ENCODE measurements at regions not wholly inside any gene's neighbourhood (a gene's known extent, or its start where the extent isn't known, plus 50 kb on each side); places are given as distances from the start of the nearest gene placed in this dataset.

DNA sequence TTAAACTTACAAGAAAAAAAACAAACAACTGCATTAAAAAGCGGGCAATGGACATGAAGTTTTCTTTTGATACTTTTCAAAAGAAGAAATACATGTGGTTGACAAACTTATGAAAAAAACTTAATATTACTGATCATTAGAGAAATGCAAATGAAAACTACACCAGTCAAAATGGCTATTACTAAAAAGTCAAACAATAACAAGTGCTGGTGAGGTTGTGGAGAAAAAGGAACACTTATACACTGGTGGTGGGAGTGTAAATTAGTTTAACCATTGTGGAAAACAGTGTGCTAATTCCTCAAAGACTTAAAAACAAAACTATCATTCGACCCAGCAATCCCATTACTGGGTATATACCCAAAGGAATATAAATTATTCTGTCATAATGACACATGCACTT, 311.6 kb downstream of the ISL1 start:
- in situ Hi-C loops (cut with MboI; ENCODE audit: low sequenced_read_pairs) = no loop called here
- H3K9me3 ChIP-seq (ENCODE audit: control insufficient read depth, insufficient read depth, low read length) = no peaks in the 10 kb centered on the region; the same call in none of the 2 replicates
- DNase-seq (no peak), ATAC-seq (ENCODE audit: low read depth) (no peak)
- no peak for TF ChIP-seq MAZ (IDR thresholded peaks at IDR 0.05; ENCODE audit: borderline replicate concordance, low read depth, low read length)
- TF ChIP-seq FOS (IDR thresholded peaks at IDR 0.05; ENCODE audit: low read depth, low read length) = no peak
- no peak for TF ChIP-seq CHD1 (IDR thresholded peaks at IDR 0.05; ENCODE audit: low read depth, low read length)
- no peak for TF ChIP-seq RCOR1 (IDR thresholded peaks at IDR 0.05; ENCODE audit: insufficient replicate concordance, low read length)
- TF ChIP-seq MXI1 (IDR thresholded peaks at IDR 0.05; ENCODE audit: borderline replicate concordance, low read depth, low read length) = no peak
- no peak for TF ChIP-seq MAFK (IDR thresholded peaks at IDR 0.05; ENCODE audit: low read depth, low read length)
- TF ChIP-seq CEBPB (IDR thresholded peaks at IDR 0.05; ENCODE audit: low read depth, low read length) = no peak
- TF ChIP-seq RFX5 (IDR thresholded peaks at IDR 0.05; ENCODE audit: low read depth, low read length) = no peak
- TF ChIP-seq, protein P1, sequence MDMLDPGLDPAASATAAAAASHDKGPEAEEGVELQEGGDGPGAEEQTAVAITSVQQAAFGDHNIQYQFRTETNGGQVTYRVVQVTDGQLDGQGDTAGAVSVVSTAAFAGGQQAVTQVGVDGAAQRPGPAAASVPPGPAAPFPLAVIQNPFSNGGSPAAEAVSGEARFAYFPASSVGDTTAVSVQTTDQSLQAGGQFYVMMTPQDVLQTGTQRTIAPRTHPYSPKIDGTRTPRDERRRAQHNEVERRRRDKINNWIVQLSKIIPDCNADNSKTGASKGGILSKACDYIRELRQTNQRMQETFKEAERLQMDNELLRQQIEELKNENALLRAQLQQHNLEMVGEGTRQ (IDR thresholded peaks at IDR 0.05; ENCODE audit: low read depth, low read length) = no peak
- TF ChIP-seq BHLHE40 (IDR thresholded peaks at IDR 0.05; ENCODE audit: low read depth, low read length) = no peak
- no peak for TF ChIP-seq SMC3 (IDR thresholded peaks at IDR 0.05; ENCODE audit: low read depth, low read length)
- no peak for TF ChIP-seq NFE2L2 (IDR thresholded peaks at IDR 0.05; ENCODE audit: low read depth, low read length)
- TF ChIP-seq, protein P2, sequence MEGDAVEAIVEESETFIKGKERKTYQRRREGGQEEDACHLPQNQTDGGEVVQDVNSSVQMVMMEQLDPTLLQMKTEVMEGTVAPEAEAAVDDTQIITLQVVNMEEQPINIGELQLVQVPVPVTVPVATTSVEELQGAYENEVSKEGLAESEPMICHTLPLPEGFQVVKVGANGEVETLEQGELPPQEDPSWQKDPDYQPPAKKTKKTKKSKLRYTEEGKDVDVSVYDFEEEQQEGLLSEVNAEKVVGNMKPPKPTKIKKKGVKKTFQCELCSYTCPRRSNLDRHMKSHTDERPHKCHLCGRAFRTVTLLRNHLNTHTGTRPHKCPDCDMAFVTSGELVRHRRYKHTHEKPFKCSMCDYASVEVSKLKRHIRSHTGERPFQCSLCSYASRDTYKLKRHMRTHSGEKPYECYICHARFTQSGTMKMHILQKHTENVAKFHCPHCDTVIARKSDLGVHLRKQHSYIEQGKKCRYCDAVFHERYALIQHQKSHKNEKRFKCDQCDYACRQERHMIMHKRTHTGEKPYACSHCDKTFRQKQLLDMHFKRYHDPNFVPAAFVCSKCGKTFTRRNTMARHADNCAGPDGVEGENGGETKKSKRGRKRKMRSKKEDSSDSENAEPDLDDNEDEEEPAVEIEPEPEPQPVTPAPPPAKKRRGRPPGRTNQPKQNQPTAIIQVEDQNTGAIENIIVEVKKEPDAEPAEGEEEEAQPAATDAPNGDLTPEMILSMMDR (conservative IDR thresholded peaks at IDR 0.05; ENCODE audit: low read depth, low read length) = no peak
- no CpG with 5 or more reads among the region's 2 CpGs for WGBS, 2 experiments (ENCODE audit: extremely low coverage in 2 of 2, insufficient read length in 1 of 2)
- H3K27me3 ChIP-seq (ENCODE audit: control insufficient read depth, insufficient read depth, low read length) = no peaks in the 10 kb centered on the region
- no peak overlapping the region for H3K4me2 ChIP-seq (ENCODE audit: low read depth, low read length)
- dilution Hi-C loops (cut with HindIII; ENCODE audit: low sequenced_read_pairs, unreplicated experiment) = no loop called here
- no peaks in the 10 kb centered on the region for H3K4me1 ChIP-seq (ENCODE audit: control insufficient read depth, insufficient read depth, low read length)
- no peak overlapping the region for H2AFZ ChIP-seq (replicated peaks; ENCODE audit: low read length, poor library complexity)
- no peak overlapping the region for H3K18ac ChIP-seq (ENCODE audit: low read depth, low read length)
- H4K8ac ChIP-seq (ENCODE audit: low read depth in 2 of 2, low read length in 2 of 2) = no peak overlapping the region
- H3K9me1 ChIP-seq (ENCODE audit: insufficient read depth, low read length) = no peaks in the 10 kb centered on the region
- H3K79me1 ChIP-seq (ENCODE audit: low read depth in 1 of 2, low read length in 2 of 2) = no peaks in the 10 kb centered on the region
- H4K5ac ChIP-seq (ENCODE audit: low read depth, low read length) = no peak overlapping the region
- H2BK5ac ChIP-seq (ENCODE audit: low read depth, low read length, poor library complexity, severe bottlenecking) = no peak overlapping the region
- H3K23ac ChIP-seq (ENCODE audit: low read depth, low read length) = no peak overlapping the region
- no peak overlapping the region for H2BK15ac ChIP-seq (ENCODE audit: low read depth, low read length)
- intact Hi-C loops (cut with micrococcal nuclease) = loop anchor here (5.0 kb wide), 1 partner anchor 158 kb away; no protein-coding TSS in a partner anchor
- no TSS peak for BruUV-seq (replicated peaks)
- no peak overlapping the region for H3K56ac ChIP-seq (ENCODE audit: extremely low read depth, insufficient read depth, low read length)
- no peak overlapping the region for H2BK120ac ChIP-seq (ENCODE audit: low read depth, low read length)
- CTCF ChIA-PET = no interaction called here
- H3K27ac ChIP-seq (ENCODE audit: insufficient read depth, low read length) = no peak overlapping the region
- no peak overlapping the region for H3K14ac ChIP-seq (replicated peaks; ENCODE audit: low read depth, low read length)
- no peak overlapping the region for H3K9ac ChIP-seq (ENCODE audit: low read depth, low read length)
- no peak overlapping the region for H3K4me3 ChIP-seq (ENCODE audit: insufficient read depth, low read depth, low read length)
- no peak overlapping the region for H2AK5ac ChIP-seq (ENCODE audit: low read depth, low read length)
- H4K20me1 ChIP-seq (ENCODE audit: insufficient read depth, low read length) = no peaks in the 10 kb centered on the region
- no peak overlapping the region for H2BK20ac ChIP-seq (ENCODE audit: low read depth, low read length)
- no peaks in the 10 kb centered on the region for H3K36me3 ChIP-seq (ENCODE audit: control insufficient read depth, insufficient read depth, low read length)
- no peak overlapping the region for H2AK9ac ChIP-seq (replicated peaks; ENCODE audit: low read depth, low read length, poor library complexity)
- POLR2A ChIA-PET (ENCODE audit: unreplicated experiment) = no interaction called here
- H3K4ac ChIP-seq (ENCODE audit: low read depth, low read length) = no peak overlapping the region
- H4K91ac ChIP-seq (ENCODE audit: insufficient read depth, low read depth, low read length) = no peak overlapping the region
